ENCODE measurements at regions not wholly inside any gene's neighbourhood (a gene's known extent, or its start where the extent isn't known, plus 50 kb on each side); places are given as distances from the start of the nearest gene placed in this dataset.
A peak's percentile ranks its signal among the peaks of the same experiment; 100 is the strongest.
"Not testable (repeated sequence)": the region's sequence is repeated elsewhere in the genome, so short reads cannot be mapped to it uniquely, and the experiment has no call there.

- no peak for DNase-seq
These were observed 300.4 kb upstream of the CLEC14A start for GRCh38 chr14:38556252-38556651.

- DNase-seq = no peak
These were observed 298.1 kb upstream of the CLEC14A start for GRCh38 chr14:38554026-38554425.

GRCh38 chr14:38553586-38553985 lies 297.7 kb upstream of the CLEC14A start:
- DNase-seq = no peak

- DNase-seq = no peak
These were observed 293.7 kb upstream of the CLEC14A start for GRCh38 chr14:38549564-38549963.

- DNase-seq = peak; percentile 8
These were observed 292.1 kb upstream of the CLEC14A start for GRCh38 chr14:38547961-38548490.

GRCh38 chr14:38546932-38547551 lies 291.1 kb upstream of the CLEC14A start:
- no peak for DNase-seq

GRCh38 chr14:38544776-38545175 lies 288.9 kb upstream of the CLEC14A start:
- DNase-seq = peak; percentile 27

GRCh38 chr14:38543851-38544250 lies 288.0 kb upstream of the CLEC14A start:
- not testable (repeated sequence) for DNase-seq

- DNase-seq = not testable (repeated sequence)
These were observed 282.2 kb upstream of the CLEC14A start for GRCh38 chr14:38538053-38538452.

- DNase-seq = no peak
These were observed 280.6 kb upstream of the CLEC14A start for GRCh38 chr14:38536376-38537038.

GRCh38 chr14:38528582-38528981 lies 272.7 kb upstream of the CLEC14A start:
- DNase-seq = peak; percentile 52

- no peak for DNase-seq
These were observed 271.6 kb upstream of the CLEC14A start for GRCh38 chr14:38527502-38527878.

GRCh38 chr14:38526826-38527501 lies 271.1 kb upstream of the CLEC14A start:
- DNase-seq = no peak

- DNase-seq = no peak
These were observed 269.0 kb upstream of the CLEC14A start for GRCh38 chr14:38524636-38525509.

GRCh38 chr14:38522724-38523123 lies 266.8 kb upstream of the CLEC14A start:
- DNase-seq = no peak

- DNase-seq = no peak
These were observed 265.7 kb upstream of the CLEC14A start for GRCh38 chr14:38521591-38521990.

GRCh38 chr14:38517426-38517825 lies 261.5 kb upstream of the CLEC14A start:
- DNase-seq = no peak

- DNase-seq = no peak
These were observed 256.3 kb upstream of the CLEC14A start for GRCh38 chr14:38512236-38512635.

- no peak for DNase-seq
These were observed 251.4 kb upstream of the CLEC14A start for GRCh38 chr14:38507299-38507698.

GRCh38 chr14:38505973-38506249 lies 250.0 kb upstream of the CLEC14A start:
- DNase-seq = no peak

GRCh38 chr14:38505221-38505972 lies 249.5 kb upstream of the CLEC14A start:
- DNase-seq = no peak

- DNase-seq = no peak
These were observed 248.3 kb upstream of the CLEC14A start for GRCh38 chr14:38504175-38504574.

GRCh38 chr14:38502239-38502638 lies 246.3 kb upstream of the CLEC14A start:
- DNase-seq = no peak

Measured in NCI-H69 (cell line).